GM19035 (cell line): ENCODE measurements at regions not wholly inside any gene's neighbourhood (a gene's known extent, or its start where the extent isn't known, plus 50 kb on each side); places are given as distances from the start of the nearest gene placed in this dataset.
A peak's percentile ranks its signal among the peaks of the same experiment; 100 is the strongest.

ENCODE experiments used
- ATAC-seq: cut with Tn5 transposase; IDR thresholded peaks from one replicate; pipeline ENCODE4 v1.9.1; 2021; ENCODE audit not compliant: unreplicated experiment

DNA sequence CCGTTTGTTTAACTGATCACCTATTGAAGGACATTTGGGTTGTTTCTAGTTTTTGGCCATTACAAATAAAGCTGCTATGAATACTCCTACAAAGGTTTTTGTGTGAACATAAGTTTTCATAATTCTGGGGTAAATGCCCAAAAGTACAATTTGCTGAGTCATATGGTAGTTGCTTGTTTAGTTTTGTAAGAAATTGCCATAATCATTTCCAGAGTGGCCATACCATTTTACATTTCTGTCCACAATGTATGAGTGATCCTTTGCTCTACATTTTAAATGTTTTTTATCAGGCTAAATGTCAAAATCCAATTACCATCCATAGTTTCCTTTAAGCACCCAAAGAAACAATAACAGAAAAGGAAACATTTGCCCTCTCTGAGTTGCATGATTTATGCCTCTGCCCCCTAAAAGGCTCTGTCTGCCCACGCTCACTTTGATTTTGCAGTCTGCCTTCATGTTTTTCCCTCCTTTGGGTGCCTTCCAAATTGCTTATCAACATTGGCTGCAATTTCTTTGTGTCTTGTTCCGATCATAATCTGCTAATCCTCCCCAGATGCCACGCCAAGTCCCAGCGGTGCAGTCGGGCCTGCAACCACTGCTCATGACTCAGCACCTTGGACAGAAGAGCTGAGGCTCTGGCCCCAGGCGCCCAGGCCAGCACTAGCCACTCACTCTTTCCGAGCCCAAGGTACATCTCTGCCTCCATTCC lies 339.2 kb downstream of the PIK3R1 start:
- ATAC-seq: no peak

DNA sequence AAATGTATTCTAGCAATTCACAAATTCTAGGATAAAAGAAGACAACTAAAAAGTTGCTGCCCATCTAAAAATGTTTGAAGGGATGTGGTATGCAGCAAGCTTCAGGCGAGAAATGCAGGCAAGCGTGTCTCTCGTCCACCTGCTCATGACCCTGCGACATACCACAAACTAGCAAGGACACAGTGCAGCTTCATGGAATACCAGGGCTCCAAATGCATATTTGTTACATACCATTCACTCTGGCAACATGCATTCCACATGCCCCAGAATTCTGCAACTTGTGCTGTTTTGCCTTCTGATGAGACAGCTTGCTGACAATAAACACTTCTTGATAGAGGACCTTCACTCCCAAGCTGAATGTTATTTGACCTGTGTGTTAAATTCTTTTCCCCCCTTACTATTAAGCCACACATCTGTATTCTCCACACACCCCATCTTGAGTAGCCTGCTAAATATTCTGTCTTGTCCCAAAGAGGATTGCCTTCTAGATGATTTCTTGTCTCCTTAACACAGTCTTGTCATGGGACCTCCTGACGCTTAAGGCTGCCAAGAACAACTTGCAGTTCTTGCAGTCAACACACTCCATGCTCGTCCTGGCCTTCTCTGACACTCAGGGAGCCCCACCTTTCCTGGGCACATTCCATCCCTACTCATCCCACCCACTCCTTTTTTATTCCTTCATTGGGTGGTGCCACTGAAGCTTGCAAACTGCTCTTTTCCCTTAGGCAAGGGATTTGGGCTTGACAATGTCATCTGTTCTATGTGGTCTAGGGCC lies 340.5 kb downstream of the PIK3R1 start:
- ATAC-seq: no peak

DNA sequence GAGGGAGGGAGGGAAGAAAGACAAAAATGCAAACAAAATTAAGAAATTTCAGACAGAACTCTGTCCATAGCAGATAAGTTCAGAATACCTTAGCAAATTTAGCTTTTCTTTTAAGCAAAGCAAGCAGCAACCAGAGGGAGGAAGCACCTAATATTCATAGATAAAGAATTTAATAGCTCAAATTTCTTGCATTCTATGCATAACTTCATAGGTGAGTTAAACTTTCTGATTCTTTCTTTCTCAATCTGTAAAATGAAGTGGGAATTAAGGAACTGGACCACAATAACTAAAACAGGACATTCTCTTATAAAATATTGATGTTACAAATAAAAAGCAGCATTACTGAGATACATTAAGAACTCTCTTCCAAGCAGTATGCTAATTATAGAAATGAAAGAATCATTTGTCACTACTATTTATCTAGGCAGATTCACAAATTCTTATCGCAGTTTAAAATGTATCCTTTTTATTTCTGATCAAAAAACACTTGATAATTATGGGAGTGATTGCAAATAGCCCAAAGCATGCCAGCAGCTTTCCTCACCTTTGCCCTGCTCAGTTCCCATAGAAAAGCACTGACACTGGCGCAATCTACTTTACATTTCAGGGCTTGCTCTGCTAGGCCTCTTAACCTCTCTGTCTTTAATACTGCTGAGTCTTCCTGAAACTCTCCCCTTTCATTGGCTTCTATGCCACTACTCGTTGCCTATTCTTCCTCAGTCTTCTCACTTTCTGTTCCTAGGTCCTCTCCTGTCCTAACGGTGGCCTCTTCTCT lies 341.8 kb downstream of the PIK3R1 start:
- no peak for ATAC-seq

DNA sequence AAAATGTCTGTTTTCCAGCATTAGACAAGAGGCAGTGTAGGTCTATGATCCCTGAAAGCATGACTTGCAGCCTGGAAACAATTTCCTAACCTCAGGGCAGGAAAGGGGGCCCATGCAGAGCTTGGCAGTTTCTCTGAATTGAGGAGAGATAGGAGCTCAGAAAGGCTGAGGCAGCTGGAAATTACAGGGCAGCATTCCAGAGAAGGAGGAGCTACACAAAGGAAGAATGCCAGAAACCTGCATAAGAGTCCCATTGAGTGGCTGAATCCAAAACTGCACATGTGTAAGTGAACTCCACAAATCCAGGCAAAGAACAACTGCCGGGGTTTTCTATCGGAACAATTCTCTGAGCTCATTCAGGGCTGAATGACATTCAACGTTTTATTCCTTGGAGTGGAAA lies 346.8 kb downstream of the PIK3R1 start:
- ATAC-seq: no peak

DNA sequence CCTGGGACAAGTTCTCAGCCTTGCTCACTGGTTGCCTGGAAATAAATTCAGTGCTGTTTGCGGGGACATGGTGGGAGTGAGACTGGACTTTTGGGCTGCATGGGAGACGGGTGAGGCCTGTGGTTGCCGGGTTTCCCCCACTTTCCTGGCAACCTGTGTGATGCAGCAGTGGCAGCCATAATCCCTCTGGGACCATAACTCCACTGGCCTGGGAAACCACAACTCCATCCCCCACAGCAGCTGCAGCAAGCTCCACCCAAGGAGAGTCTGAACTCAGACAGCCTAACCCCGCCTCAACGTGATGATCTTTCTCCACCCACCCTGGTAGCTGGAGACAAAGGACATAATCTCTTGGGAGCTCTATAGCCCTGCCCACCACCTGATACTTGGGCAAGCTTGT lies 349.9 kb downstream of the PIK3R1 start:
- no peak for ATAC-seq

DNA sequence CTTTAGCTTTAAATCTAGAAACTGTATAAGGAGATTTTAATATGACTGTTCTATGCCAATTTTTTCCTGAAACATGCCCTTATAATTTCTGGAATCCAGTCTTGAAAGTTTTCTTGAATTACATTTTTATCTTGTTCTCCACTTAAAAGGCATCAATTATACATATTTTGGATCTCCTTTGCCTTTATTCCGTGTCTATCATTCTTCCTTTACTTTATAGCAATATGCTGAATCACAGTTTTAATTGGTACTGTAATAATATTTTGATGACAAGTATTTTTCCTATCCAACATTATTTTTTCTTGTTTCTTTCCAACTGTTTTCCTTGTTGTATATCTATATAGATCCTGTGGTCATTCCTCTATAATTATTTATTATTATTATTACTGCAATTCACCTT lies 361.2 kb downstream of the PIK3R1 start:
- ATAC-seq: no peak

DNA sequence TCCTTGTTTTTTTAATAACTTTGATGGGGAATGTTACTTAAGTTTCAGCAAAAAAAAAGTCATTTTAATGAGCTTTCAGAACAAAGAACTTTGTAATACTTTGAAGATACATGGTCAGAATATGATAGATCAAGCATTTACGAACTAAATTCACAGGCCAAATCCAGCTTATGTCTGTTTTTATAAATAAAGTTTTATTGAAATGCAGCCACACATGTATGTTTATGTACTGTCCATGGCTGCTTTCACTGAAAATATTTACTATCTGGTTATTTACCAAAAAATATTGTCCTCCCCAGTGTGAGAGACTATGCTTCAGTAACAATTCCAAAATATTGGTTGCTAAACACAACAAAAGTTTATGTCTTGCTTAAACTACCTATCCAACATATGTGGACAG lies 366.7 kb downstream of the PIK3R1 start:
- ATAC-seq: no peak

DNA sequence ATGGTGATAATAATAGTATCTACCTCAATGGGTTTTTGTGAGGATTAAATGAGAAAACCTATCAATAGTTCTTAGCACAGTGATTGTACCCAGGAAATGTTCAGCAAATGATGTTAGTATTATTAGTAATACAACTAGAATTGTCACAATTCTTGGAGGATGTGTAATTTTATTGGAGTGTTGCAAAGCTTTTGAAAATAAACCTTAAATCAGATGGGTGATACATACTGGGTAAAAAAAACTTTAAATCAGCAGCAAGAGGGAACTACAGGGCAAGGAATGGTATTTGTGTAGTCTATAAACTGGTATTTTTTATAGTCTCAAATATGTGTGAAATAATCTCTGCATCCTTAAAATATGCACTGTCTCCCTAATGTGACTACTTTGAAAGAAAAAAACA lies 371.6 kb downstream of the PIK3R1 start:
- no peak for ATAC-seq

DNA sequence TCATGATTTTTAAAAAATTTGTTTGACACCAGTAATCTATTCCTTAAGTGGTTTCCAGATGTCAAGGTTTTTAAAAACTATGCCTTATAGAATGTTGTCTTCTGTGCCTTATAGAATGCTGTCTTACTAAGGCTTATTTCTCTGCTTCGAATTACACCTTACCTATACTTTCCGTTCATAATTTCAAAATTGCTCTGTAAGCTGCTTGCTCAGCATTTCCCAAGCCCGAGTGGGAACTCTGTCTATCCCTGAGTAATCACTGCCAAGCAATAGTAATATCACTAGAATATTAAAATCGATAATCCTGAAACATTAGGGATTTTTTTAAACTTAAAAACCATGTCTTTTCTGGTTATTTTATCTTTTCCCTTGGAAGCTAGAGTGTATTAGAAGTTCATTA lies 376.3 kb downstream of the PIK3R1 start:
- ATAC-seq: no peak

DNA sequence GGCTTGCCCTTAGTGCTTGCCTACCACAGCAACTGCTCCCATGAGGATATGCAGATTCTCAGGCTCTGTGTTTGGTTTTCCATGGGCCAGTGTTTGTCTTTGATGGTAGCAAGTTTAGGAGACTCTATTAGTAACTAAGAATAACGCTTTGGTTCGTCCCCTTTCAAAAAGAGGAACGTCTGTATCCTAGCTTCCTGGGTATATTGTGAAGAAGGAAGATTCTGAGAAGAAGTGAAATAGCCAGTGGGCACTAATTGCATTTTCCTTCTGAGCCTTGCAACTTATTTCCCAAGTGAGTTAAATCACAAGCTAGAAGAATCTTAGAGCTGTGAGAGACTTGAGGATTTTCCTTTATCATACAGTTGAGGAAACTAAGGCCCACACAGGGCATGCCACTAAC lies 376.8 kb downstream of the PIK3R1 start:
- no peak for ATAC-seq

DNA sequence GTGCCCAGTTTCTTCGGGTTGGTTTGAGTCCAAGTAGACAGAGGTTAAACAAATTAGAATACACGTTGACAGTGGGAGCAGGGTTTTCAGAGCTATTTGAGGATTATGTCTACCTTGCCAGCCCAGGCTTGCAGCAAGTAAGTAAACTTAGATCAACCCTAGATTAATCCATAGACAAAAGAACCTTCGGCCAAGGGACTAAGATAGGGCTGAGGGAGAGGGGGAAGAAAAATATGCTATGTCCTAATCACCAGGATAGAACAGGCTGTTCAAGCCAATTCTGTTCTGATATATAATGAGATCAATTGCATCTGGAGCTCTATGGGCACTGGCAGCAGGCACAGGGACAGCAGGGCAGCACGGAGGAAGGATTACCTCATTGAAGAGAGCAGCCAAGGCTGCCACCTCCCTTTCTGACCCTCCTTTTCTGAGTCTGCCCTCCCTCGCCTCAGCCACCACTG lies 377.7 kb downstream of the PIK3R1 start:
- ATAC-seq: no peak

DNA sequence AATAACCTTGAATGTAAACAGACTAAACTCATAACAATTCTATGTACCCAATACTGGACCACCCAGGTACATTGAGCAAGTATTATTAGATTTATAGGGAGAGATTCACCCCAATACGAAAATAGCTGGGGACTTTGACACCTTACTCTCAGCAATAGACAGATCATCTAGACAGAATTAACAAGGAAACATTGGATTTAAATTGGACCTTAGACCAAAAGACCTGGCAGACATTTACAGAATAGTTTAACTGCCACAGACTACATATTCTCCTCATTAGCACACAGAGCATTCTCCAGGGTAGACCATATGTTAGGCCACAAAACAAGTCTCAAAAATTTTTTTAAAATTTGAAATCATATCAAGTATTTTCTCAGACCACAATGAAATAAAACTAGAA lies 397.4 kb downstream of the PIK3R1 start:
- ATAC-seq: no peak

DNA sequence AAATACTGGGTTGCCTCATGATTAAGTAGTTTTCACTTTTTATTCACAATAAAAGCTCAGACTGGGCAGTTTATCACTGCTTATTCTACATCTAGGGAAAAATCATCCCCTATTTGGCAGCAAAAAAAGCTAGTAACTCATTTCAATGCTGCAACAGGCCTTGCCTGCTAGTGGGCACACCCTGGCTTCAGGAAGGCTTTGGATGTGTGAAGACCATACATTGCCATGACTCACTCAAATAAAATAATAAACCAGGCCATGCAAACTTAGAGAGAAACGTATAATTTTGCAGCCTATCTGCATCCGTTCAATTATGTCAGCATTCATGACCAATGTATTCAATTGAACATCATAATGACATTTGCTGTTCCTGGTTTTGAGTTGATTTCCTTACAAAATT lies 402.9 kb downstream of the PIK3R1 start:
- no peak for ATAC-seq

DNA sequence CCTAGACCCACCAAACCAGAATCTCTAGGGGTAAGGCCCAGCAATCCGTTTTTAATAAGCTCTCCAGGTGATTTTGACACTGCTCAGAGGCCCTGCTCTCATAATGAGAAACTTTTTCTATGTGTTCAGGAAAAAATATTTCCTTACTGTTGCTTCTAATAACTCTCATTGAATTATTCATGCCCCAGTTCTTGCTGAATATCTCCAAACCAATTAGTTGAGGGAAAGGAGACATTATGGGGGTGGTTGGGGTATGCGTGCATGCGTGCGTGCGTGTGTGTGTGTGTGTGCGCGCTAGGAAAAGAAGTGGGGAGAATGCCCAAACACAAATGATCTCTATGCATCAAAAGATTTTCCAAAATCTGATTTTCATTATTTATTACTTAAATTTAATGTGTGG lies 411.4 kb downstream of the PIK3R1 start:
- ATAC-seq: no peak

DNA sequence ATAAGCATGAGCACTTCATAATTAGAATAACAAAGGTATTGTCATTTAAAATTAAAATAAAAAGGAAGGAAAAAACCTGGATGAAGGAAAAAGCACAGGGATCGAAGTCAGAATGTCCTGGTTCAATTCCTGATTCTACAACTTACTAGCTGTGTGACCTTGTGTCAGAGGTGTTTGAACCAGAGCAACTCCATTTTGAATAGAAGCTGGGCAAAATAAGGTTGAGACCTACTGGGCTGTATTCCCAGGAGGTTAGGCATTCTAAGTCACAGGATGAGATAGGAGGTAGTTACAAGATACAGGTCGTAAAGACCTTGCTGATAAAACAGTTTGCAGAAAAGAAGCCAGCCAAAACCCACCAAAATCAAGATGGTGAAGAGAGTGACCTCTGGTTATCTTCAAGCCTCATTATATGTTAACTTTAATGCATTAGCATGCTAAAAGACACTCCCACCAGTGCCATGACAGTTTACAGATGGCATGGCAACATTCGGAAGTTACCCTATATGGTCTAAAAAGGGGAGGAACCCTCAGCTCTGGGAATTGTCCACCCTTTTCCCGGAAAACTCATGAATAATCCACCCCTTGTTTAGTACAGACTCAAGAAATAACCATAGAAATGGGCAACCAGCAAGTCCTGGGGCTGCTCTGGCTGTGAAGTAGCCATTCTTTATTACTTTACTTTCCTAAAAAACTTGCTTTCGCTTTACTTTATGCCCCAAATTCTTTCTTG lies 412.7 kb downstream of the PIK3R1 start:
- no peak for ATAC-seq

DNA sequence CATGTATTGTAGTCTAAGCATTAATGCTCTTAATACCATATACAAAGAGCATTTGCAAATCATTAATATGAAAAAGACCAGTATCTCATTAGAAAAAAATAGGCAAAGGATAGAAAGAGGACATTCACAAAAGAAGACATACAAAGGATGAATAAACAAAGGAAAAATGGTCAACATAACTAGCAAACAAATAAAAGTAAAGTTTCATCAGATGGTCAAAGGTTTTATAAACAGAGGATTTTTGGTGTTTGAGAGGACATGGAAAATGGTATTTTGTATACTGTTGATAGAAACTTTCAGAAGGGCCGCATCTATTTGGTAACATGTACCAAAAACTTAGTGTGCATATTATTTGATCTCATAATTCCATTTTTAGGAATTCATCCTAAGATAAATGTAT lies 414.8 kb downstream of the PIK3R1 start:
- no peak for ATAC-seq

DNA sequence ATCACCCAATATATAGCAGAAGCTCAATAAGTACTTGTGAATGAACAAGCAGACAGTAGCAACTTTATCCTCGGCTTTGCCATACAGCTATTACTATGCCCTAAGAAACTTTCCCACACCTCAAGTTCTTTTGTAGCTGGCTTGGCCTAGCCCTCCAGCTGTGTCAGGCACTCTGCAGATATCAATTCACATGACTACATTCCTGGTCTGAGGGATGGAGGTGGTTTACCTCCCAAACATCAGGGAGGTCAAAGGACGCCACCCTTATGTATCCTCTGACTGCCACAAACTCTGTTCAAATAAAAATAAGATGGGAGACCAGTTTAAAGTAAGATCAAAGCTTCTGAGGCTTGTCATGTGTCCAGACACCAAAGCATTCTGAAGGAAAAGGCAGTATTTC lies 416.3 kb downstream of the PIK3R1 start:
- no peak for ATAC-seq

DNA sequence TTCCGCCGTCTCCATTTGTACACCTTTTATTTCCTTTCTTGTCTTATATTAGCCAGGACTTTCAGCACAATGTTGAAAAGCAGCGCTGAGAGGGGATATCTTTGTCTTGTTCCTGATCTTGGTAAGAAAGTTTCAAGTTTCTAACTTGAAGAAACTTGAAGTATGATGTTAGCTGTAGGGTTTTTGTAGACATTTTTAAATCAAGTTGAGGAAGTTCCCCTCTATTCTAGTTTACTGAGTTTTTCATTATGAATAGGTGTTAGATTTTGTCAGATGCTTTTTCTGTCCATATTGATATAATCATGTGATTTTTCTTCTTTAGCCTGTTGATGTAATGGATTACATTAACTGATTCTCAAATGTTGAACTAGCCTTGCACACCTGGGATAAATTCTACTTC lies 425.7 kb downstream of the PIK3R1 start:
- peak; percentile 58 for ATAC-seq

DNA sequence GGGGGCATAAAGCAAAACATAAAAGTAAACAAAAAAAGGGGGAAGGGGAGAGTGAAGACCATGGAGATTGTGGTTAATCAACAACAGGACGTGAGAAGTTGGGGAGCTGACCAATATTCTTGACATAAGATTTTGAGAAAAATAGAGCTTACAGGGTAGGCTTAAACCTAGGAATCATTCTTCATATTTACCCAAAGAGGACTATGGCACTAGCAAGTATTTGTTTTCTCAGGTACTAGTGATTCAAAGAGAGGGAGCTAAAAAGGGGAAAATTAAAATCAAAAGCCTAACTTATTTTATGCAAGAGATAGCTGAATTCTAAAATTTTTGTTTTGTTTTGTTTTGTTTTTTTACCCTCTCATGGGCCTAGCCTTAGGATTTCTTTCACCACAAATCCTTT lies 427.5 kb downstream of the PIK3R1 start:
- ATAC-seq: no peak

DNA sequence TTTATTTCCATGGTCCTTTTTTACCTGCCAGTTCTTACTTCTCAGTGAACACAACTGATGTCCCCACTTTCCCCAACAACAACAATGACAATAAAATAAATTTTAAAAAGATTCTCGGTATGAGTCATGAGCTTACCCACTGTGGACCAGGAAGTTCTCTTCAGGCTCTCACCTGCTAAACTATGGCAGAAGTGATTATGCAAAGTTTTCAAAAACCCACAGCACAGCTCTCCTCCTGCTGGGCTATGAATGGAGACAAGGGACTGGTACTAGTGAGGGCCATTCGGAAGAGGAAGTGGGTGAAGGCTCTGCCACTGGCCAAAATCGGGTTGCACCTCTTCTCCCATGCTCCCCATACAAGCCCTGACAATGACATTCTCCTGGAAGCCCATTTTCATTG lies 429.4 kb downstream of the PIK3R1 start:
- peak; percentile 96 for ATAC-seq

DNA sequence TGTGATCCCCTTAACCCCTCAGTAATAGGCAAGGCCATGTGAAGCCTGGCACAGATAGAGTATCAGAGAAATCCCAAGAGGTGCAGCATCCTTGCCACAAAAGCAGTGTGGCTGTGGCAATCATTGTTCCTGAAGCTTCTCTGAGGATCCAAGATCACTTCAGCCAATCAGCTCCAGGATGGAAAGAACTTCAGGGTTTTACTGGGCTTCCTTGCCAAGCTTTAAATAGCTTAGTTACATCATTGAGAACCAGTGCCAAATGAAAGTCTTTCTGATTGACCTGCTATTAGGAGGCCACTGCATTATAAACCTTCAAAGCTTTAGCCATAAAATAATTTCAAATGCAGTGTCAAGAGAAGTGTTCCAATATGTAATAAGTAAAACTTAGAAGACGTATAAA lies 430.6 kb downstream of the PIK3R1 start:
- ATAC-seq: no peak
